ENCODE measurements at regions not wholly inside any gene's neighbourhood (a gene's known extent, or its start where the extent isn't known, plus 50 kb on each side); places are given as distances from the start of the nearest gene placed in this dataset.

DNA sequence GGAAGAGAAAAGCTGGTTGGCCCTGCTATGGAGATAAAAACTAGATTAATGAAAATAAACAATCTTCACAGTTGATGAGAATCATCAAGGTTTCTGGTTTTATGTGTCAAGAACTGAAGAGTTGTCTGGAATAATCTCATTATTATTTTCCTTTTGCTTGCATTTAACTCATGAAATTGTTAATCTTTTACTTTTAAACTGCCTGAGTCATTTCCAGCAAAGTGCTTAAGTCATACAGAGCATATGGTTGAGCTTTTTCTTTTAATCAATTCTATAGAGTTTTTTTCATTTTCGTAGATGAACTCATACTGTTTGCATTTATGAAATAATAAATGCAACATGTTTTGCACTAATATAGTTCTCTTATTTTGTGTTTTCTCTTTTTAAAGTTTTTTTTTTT, 747.9 kb downstream of the NXPH1 start:
- no peaks in the 10 kb centered on the region for H3K36me3 Mint-ChIP-seq
- H3K4me3 Mint-ChIP-seq, result no peak overlapping the region
- H3K9me3 Mint-ChIP-seq, result peaks cover 3 to 7% (median 5%) of the 10 kb centered on the region in 3 donors
- H3K27ac Mint-ChIP-seq, result no peak overlapping the region
- H3K27me3 Mint-ChIP-seq, result no peaks in the 10 kb centered on the region
- no peaks in the 10 kb centered on the region for H3K4me1 Mint-ChIP-seq

DNA sequence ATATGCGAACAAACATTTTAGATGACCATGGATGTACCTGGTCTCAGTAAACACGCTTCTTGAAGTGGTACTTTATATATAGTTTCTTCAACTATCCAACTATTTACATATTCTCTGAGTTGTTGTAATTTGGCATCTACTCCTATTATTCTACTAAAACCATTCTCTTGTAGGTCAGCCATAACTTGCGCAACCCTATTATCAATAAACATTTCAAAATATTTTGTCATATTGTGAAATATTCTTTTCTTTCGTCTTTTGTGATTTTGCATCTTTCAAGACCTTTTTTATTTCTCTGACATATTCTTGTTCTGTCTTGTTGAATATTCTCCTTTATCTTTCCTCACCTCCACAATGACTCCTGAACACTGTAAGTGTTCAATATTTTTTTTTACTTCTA, 753.3 kb downstream of the NXPH1 start:
- H3K9me3 Mint-ChIP-seq, result peaks cover 3 to 8% (median 3%) of the 10 kb centered on the region in 3 donors
- H3K27ac Mint-ChIP-seq, result no peak overlapping the region
- H3K4me1 Mint-ChIP-seq, result no peaks in the 10 kb centered on the region
- H3K36me3 Mint-ChIP-seq, result no peaks in the 10 kb centered on the region
- H3K4me3 Mint-ChIP-seq, result no peak overlapping the region
- H3K27me3 Mint-ChIP-seq, result no peaks in the 10 kb centered on the region

DNA sequence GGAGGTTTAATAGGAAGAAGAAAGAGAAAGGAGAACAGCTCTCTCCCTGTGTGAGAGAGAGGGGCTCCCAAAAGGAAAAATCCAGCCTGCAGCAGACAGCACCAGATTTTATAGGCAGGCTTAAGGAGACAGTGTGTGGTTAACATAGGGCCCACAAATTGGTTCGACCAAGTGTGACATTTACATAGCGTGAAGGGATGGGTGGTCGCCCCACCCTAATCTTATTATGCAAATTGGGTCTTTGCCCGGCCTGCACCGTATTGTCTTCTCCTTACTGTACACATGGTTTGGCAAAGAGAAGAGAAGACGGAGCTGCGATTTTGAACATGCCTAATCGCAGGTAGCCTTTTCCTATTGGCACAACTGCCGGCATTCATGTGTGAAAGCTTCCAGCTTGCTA, 756.3 kb downstream of the NXPH1 start:
- no peak overlapping the region for H3K4me3 Mint-ChIP-seq

DNA sequence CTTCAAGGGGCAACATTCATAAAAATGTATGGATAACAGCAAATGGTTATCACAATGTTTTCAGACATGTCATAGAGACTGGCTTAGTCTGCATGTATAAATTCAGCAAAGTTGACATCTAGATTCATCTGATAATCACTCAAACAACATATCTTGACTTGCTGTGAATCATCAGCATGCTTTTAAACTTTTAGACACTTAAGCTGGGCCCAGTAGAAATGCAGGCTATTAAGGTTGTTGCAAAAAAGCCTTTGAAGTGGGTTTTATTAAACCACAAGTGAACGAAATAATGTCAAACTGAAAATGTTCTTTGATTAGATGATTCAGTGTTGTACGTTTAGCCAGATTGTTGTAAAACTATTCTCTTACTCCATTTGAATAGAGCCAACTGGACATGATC, 759.6 kb downstream of the NXPH1 start:
- Mint-ChIP-seq H3K36me3 (no peaks in the 10 kb centered on the region), H3K4me1 (no peaks in the 10 kb centered on the region), H3K4me3 (no peak overlapping the region), H3K27ac (no peak overlapping the region), H3K9me3 (peaks cover 0 to 4% (median 4%) of the 10 kb centered on the region in 3 donors), H3K27me3 (no peaks in the 10 kb centered on the region)

More for the DNA sequence above, 756.3 kb downstream of the NXPH1 start:
- H3K4me1 Mint-ChIP-seq, result no peaks in the 10 kb centered on the region
- no peaks in the 10 kb centered on the region for H3K27me3 Mint-ChIP-seq
- no peaks in the 10 kb centered on the region for H3K36me3 Mint-ChIP-seq
- peaks cover 3 to 8% (median 4%) of the 10 kb centered on the region in 3 donors for H3K9me3 Mint-ChIP-seq
- no peak overlapping the region for H3K27ac Mint-ChIP-seq

DNA sequence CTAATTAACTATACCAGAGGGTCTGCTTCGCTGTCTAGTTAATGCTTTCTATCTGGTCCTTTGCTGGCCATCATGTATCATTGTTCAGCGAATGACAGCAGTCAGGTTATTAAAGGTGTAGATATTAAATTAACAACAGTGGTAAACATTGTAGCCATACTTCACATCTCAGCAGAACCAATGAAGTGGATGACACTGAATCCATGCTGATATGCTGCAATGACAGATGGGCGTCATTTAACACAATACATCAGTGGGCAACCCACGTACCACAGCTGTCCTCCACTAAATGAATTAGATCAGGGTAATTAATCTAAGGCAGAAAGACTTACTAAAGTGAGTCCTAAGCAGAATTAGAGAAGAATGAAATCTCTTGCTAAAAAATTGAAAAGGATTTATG, 767.2 kb downstream of the NXPH1 start:
- Mint-ChIP-seq H3K4me3 (no peak overlapping the region), H3K36me3 (no peaks in the 10 kb centered on the region), H3K27ac (no peak overlapping the region), H3K27me3 (no peaks in the 10 kb centered on the region), H3K9me3 (peaks cover 0 to 9% (median 0%) of the 10 kb centered on the region in 3 donors), H3K4me1 (no peaks in the 10 kb centered on the region)

DNA sequence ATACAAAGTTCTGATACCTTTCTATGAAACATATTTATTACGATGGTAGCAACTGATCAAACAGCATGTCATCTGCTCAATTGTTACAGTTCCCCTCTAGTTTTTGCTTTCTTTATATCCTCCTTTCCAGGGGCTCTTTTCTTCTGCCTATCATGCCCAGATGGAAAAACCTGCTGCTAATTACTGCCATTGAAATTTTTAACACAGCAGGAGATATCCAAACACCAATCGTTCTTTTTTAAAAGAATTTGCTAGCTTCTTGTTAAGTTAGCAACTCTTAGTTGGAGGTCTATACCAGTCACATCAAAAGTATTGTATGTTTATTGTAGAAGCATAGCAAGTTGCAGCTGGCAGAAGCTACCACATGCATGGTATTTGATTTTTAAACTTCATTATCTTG, 768.5 kb downstream of the NXPH1 start:
- no peak overlapping the region for H3K27ac Mint-ChIP-seq
- H3K4me3 Mint-ChIP-seq, result no peak overlapping the region
- no peaks in the 10 kb centered on the region for H3K27me3 Mint-ChIP-seq
- peaks cover 0 to 9% (median 0%) of the 10 kb centered on the region in 3 donors for H3K9me3 Mint-ChIP-seq
- no peaks in the 10 kb centered on the region for H3K4me1 Mint-ChIP-seq
- H3K36me3 Mint-ChIP-seq, result no peaks in the 10 kb centered on the region

DNA sequence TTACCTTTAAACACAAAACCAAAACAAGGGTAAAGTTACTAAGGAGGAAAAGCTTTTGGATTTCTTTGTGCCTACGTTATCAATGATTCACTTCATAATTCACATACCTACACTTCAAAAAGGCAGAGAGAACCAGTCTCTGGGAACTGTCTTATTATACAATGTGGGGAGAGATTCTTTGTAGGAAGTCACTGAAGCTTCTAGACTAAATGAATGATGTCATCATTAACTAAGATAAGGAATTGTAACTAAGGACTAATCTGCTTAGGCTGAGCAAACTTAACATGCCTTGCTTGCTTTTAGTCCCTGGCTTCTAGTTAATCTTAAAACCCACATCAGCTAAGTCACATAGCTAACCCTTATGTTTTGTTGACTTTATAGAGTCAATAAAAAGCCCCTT, 771.2 kb downstream of the NXPH1 start:
- Mint-ChIP-seq H3K4me3 (no peak overlapping the region), H3K27ac (no peak overlapping the region), H3K36me3 (no peaks in the 10 kb centered on the region), H3K27me3 (no peaks in the 10 kb centered on the region), H3K9me3 (peaks cover 0 to 10% (median 0%) of the 10 kb centered on the region in 3 donors), H3K4me1 (no peaks in the 10 kb centered on the region)

DNA sequence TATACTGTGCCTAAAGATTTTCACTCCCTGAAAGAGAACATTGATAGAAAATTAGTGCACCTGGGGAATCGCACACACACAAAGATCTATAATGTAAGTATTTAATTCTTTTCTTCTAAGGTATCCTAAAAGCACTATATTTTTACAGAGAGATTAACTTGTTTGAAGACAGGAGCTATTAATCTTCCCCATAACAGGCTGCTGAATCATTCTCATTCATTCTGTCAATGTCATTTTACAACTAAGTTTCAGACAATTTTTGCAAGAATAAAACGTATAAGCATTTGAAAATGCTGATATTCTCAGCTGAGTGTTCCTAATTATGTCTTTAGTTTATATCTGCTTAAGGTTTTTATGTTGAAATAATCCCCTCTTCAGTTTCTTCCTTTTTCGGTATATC, 776.7 kb downstream of the NXPH1 start:
- Mint-ChIP-seq H3K36me3 (no peaks in the 10 kb centered on the region), H3K9me3 (peaks cover 0 to 3% (median 0%) of the 10 kb centered on the region in 3 donors)

DNA sequence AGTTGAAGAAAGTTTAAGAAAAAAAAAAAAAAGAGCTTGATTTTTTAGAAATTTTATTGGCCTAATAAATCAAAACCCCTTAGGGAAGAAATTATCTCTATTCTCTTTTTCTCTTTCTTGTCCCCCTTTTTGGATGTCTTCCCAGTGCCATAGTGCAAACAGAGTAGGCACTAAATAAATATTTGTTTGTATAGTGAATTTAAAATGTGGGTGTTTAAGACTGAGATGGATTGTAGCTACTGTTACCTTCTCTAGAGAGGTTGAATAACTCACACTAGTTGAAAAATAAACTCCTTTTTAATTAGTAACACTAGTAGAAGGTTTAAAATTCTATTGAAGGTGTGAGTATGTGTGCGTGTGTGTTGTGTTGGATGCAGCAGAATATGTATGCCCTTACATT, 783.8 kb downstream of the NXPH1 start:
- no peaks in the 10 kb centered on the region for H3K9me3 Mint-ChIP-seq
- no peak overlapping the region for H3K27ac Mint-ChIP-seq
- no peaks in the 10 kb centered on the region for H3K27me3 Mint-ChIP-seq
- H3K36me3 Mint-ChIP-seq, result no peaks in the 10 kb centered on the region
- no peaks in the 10 kb centered on the region for H3K4me1 Mint-ChIP-seq
- no peak overlapping the region for H3K4me3 Mint-ChIP-seq

More for the DNA sequence above, 776.7 kb downstream of the NXPH1 start:
- Mint-ChIP-seq H3K27me3 (no peaks in the 10 kb centered on the region), H3K4me3 (no peak overlapping the region), H3K4me1 (no peaks in the 10 kb centered on the region), H3K27ac (no peak overlapping the region)

DNA sequence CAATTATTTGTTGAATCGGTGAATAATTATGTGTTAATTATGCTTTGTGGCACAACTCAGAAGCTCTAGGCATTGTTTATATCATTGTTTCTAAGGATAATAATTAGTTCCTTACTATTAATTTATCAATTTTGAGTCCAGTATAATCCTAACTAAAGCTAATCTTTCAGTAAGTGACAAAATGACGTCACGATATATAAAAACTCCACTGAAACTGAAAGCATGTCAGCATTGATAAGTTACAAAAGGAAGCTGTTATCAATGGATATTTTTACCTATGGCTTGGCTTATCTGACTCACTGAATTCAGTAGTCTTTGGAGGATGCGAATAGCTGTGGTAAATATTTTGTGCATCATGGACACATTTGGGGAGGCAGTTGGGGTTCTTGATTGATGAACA, 793.1 kb downstream of the NXPH1 start:
- H3K4me1 Mint-ChIP-seq, result no peaks in the 10 kb centered on the region
- no peaks in the 10 kb centered on the region for H3K27me3 Mint-ChIP-seq
- no peak overlapping the region for H3K27ac Mint-ChIP-seq
- H3K9me3 Mint-ChIP-seq, result peaks cover 3 to 4% (median 4%) of the 10 kb centered on the region in 3 donors
- H3K4me3 Mint-ChIP-seq, result no peak overlapping the region
- no peaks in the 10 kb centered on the region for H3K36me3 Mint-ChIP-seq

DNA sequence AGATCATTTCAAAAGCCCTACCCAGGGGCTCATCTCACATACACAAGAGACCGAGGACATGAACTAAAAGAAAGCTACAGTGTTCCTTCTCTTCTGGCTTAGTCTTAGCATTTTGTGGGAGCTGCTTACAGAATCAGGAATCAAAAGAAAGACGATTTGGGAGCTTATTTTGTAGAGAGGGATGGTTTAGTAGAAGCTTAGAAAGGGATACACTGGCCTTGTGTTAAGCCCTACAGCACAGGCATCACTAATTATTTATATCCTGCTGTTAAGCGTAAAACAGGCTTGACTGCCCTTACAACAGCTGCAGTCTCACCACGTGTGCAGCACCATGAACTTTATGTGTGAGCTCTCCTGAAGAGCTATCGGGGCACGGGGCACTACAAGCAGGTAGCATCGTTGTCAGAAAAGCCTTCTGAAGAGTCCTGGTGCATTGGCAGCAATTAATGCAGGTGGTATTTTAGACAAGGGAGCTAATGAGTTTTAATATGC, 798.3 kb downstream of the NXPH1 start:
- Mint-ChIP-seq H3K27me3 (no peaks in the 10 kb centered on the region), H3K9me3 (peaks cover 0 to 7% (median 4%) of the 10 kb centered on the region in 3 donors), H3K36me3 (no peaks in the 10 kb centered on the region), H3K27ac (no peak overlapping the region), H3K4me3 (no peak overlapping the region), H3K4me1 (no peaks in the 10 kb centered on the region)

DNA sequence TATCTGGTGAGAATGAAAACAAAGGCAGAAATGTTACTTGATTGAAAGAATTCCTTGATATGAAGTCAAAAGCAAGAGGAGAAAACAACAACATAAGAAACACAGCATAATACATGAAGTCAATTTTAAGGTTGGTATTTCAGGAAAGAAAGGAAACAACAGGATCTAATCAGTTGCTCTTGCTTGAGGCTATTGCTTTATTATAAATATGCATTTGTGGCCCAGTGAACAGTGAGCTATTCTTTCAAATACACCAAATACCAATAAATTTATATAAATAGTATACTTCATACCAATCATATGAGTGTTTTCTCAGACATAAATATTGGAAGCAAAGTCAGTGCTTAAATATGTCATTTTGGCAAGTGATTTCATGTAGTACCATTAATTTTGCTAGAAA, 806.6 kb downstream of the NXPH1 start:
- Mint-ChIP-seq H3K27ac (no peak overlapping the region), H3K36me3 (no peaks in the 10 kb centered on the region), H3K4me3 (no peak overlapping the region), H3K4me1 (no peaks in the 10 kb centered on the region), H3K9me3 (peaks cover 4 to 16% (median 5%) of the 10 kb centered on the region in 3 donors), H3K27me3 (no peaks in the 10 kb centered on the region)

DNA sequence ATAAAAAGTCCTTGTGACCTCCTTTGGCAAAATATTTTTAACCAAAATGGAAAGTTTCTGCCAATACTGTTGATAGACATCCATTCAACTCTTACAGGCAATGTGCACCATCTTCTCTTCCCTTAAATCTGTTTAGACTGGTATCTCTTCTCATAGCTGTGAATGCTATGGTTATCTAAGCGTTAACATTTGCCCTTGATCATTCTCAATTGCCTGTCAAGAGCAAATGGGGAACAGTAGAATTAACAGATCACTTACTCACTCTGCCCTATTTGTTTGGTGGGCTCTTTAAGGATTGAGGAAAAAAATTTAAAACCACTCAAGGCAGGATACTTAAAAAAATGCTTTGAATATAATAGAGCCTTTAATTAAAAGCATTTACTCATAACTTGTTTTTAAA, 808.4 kb downstream of the NXPH1 start:
- no peak overlapping the region for H3K4me3 Mint-ChIP-seq
- H3K27ac Mint-ChIP-seq, result no peak overlapping the region
- H3K27me3 Mint-ChIP-seq, result no peaks in the 10 kb centered on the region
- H3K4me1 Mint-ChIP-seq, result no peaks in the 10 kb centered on the region
- H3K9me3 Mint-ChIP-seq, result peaks cover 0 to 16% (median 8%) of the 10 kb centered on the region in 3 donors
- H3K36me3 Mint-ChIP-seq, result no peaks in the 10 kb centered on the region

DNA sequence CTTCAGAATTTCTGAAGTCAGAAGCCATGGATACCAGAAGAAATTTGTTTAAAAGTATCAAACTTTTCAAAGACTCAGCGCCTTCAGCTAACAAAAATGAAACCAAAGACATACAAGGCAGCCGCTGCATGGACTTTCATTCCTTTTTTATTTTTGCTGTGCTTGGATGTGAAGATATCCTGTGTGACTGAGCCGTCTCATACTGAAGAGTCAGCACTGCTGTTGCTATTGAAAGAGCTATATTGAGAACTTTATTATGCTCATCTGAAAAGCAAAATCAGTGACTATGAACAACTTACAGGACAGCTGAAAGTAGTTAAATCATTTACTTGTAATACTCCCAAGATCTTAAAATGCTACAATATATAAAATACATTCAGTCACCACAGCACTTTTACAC, 809.2 kb downstream of the NXPH1 start:
- Mint-ChIP-seq H3K9me3 (peaks cover 0 to 16% (median 9%) of the 10 kb centered on the region in 3 donors), H3K27ac (no peak overlapping the region), H3K4me3 (no peak overlapping the region), H3K4me1 (no peaks in the 10 kb centered on the region), H3K27me3 (no peaks in the 10 kb centered on the region), H3K36me3 (no peaks in the 10 kb centered on the region)

DNA sequence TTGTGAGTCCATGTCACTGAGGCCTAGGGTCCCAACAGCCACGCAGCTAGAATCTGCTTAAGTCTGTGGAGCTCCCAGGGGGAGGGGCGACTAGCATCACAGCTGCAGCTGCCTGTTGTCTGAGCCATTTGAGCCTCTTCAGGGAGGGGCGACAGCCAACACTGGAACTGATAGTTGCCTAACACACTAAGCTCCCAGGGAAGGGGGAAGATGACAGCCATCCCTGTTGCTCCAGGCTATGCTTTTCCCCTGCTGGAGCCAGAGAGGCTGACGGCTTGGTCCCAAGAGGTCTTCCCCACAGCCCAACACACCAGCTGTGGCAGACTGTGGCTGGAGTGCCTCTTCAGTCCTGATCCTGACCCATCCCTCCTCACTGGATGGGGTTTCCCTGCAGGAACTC, 817.5 kb downstream of the NXPH1 start:
- Mint-ChIP-seq H3K36me3 (no peaks in the 10 kb centered on the region), H3K27me3 (no peaks in the 10 kb centered on the region), H3K4me1 (no peaks in the 10 kb centered on the region), H3K4me3 (no peak overlapping the region), H3K27ac (no peak overlapping the region), H3K9me3 (peaks cover 3 to 24% (median 4%) of the 10 kb centered on the region in 3 donors)

DNA sequence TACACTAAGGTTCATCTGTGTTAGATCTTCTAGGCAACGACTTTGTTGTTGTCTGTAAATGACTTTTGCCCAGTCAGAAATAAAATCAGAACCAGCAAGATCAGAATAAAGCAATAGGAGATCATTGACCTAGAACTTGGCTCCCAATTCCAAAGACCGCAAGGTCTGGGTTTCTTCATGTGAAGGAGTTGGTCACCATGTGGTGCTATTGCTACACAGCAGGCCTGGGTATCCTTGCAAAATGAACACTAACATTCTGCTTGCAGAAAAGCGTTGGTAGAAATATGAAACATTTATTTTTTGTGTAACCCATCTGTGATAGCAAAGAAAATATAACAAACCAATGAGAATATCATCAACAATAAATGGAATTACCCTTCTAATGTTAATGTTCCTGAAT, 831.0 kb downstream of the NXPH1 start:
- peaks cover 0 to 1% (median 0%) of the 10 kb centered on the region in 3 donors for H3K4me1 Mint-ChIP-seq
- no peak overlapping the region for H3K27ac Mint-ChIP-seq
- no peaks in the 10 kb centered on the region for H3K36me3 Mint-ChIP-seq
- H3K4me3 Mint-ChIP-seq, result no peak overlapping the region
- no peaks in the 10 kb centered on the region for H3K27me3 Mint-ChIP-seq
- H3K9me3 Mint-ChIP-seq, result peaks cover 0 to 17% (median 10%) of the 10 kb centered on the region in 3 donors

DNA sequence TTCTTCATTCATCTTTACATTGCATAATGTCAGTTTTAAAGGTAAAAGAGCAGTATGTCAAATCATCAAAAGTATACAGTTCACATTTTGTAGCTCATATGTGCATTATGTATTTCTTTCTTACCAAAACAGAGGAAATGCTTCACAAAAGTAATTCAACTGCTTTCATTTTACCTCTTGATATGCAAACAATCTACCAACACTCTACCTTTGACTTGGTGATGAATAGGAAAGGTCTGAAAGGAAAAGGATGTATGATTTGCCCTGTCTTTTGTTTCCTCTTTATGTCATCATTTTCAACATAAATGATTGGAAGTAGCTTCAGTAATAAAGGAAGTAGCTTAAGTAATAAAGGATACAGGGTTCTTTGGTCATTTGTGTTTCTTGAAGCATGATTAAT, 846.7 kb downstream of the NXPH1 start:
- Mint-ChIP-seq H3K4me1 (no peaks in the 10 kb centered on the region), H3K9me3 (peaks cover 0 to 6% (median 3%) of the 10 kb centered on the region in 3 donors), H3K27ac (no peak overlapping the region), H3K36me3 (no peaks in the 10 kb centered on the region), H3K27me3 (no peaks in the 10 kb centered on the region), H3K4me3 (no peak overlapping the region)

Data from IgD-negative memory B cell (primary cell).